ENCODE measurements at regions not wholly inside any gene's neighbourhood (a gene's known extent, or its start where the extent isn't known, plus 50 kb on each side); places are given as distances from the start of the nearest gene placed in this dataset.
"Not testable (repeated sequence)": the region's sequence is repeated elsewhere in the genome, so short reads cannot be mapped to it uniquely, and the experiment has no call there.

DNA sequence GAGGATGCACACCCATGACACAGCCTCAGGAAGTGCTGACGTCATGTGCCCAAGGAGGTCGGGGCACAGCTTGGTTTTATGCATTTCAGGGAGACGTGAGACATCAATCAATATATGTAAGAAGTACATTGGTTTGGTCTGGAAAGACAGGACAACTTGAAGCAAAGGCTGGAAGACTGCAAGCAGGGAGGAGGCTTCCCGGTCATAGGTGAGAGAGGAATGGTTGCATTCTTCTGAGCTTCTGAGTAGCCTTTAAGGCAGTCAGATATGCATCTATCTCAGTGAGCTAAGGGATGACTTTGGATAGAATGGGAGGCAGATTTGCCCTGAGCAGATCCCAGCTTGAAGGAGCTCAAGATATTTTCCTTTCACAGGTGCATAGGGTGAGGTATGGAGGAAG, 349.5 kb downstream of the TYW1 start:
- Histone ChIP-seq H3K4me1 (no peaks in the 10 kb centered on the region), H3K27ac (no peak overlapping the region), H3K9me3 (no peaks in the 10 kb centered on the region), H3K4me3 (no peak overlapping the region), H3K27me3 (no peaks in the 10 kb centered on the region), H3K36me3 (no peaks in the 10 kb centered on the region)
- intact Hi-C loops (cut with DNase I) = no loop called here
- TF ChIP-seq, protein P1, sequence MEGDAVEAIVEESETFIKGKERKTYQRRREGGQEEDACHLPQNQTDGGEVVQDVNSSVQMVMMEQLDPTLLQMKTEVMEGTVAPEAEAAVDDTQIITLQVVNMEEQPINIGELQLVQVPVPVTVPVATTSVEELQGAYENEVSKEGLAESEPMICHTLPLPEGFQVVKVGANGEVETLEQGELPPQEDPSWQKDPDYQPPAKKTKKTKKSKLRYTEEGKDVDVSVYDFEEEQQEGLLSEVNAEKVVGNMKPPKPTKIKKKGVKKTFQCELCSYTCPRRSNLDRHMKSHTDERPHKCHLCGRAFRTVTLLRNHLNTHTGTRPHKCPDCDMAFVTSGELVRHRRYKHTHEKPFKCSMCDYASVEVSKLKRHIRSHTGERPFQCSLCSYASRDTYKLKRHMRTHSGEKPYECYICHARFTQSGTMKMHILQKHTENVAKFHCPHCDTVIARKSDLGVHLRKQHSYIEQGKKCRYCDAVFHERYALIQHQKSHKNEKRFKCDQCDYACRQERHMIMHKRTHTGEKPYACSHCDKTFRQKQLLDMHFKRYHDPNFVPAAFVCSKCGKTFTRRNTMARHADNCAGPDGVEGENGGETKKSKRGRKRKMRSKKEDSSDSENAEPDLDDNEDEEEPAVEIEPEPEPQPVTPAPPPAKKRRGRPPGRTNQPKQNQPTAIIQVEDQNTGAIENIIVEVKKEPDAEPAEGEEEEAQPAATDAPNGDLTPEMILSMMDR (IDR thresholded peaks at IDR 0.05) = no peak
- no peak for TF ChIP-seq POLR2A (IDR thresholded peaks at IDR 0.05)
- ATAC-seq (no peak), DNase-seq (no peak)
- WGBS (ENCODE audit: insufficient coverage, low coverage, low lambda C conversion rate, missing lambda C conversion rate) = 82% methylated on average over 4 of the region's 4 CpGs

GRCh38 chr7:67346876-67347275, 350.2 kb downstream of the TYW1 start:
- H3K4me1 ChIP-seq = no peaks in the 10 kb centered on the region
- WGBS (ENCODE audit: insufficient coverage, low coverage, low lambda C conversion rate, missing lambda C conversion rate) = 80% methylated on average over 2 of the region's 4 CpGs
- DNase-seq (no peak), ATAC-seq (no peak)
- H3K36me3 ChIP-seq = no peaks in the 10 kb centered on the region
- no peaks in the 10 kb centered on the region for H3K27me3 ChIP-seq
- no peaks in the 10 kb centered on the region for H3K9me3 ChIP-seq
- H3K4me3 ChIP-seq = no peak overlapping the region
- intact Hi-C loops (cut with DNase I) = no loop called here
- TF ChIP-seq, protein P1 (IDR thresholded peaks at IDR 0.05) = no peak
- no peak for TF ChIP-seq POLR2A (IDR thresholded peaks at IDR 0.05)
- no peak overlapping the region for H3K27ac ChIP-seq

- no peaks in the 10 kb centered on the region for H3K27me3 ChIP-seq
- WGBS (ENCODE audit: insufficient coverage, low coverage, low lambda C conversion rate, missing lambda C conversion rate) = no CpG with 5 or more reads among the region's 7 CpGs
- no peak for ATAC-seq
- H3K27ac ChIP-seq = no peak overlapping the region
- peak in 1 of 3 donors; percentile 8 for DNase-seq
- H3K4me1 ChIP-seq = no peaks in the 10 kb centered on the region
- no peak for TF ChIP-seq POLR2A (IDR thresholded peaks at IDR 0.05)
- TF ChIP-seq, protein P1 (IDR thresholded peaks at IDR 0.05) = no peak
- H3K9me3 ChIP-seq = no peaks in the 10 kb centered on the region
- no peaks in the 10 kb centered on the region for H3K36me3 ChIP-seq
- H3K4me3 ChIP-seq = no peak overlapping the region
- intact Hi-C loops (cut with DNase I) = no loop called here
Measured at GRCh38 chr7:67348171-67348570, 351.5 kb downstream of the TYW1 start.

DNA sequence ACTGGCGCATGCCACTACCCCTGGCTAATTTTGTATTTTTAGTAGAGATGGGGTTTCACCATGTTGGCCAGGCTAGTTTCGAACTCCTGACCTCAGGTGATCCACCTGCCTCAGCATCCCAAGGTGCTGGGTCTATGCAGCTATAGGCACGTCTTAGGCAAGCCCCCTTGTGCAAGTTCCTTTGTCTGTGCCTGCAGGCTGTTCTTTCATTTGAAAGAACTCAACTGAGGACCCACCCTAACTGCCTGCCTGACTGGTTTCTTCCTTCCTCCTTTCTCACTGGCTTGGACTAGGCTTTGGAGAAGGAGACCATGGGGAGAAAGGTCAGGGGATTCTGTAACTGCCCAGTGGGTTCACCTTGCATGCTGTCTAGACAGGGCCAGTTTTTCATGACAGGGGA, 361.0 kb downstream of the TYW1 start:
- 86% methylated on average over 3 of the region's 3 CpGs for WGBS (ENCODE audit: insufficient coverage, low coverage, low lambda C conversion rate, missing lambda C conversion rate)
- intact Hi-C loops (cut with DNase I); H3K27me3 ChIP-seq; H3K9me3 ChIP-seq; H3K4me3 ChIP-seq; H3K36me3 ChIP-seq; H3K27ac ChIP-seq; ATAC-seq; H3K4me1 ChIP-seq: not testable (repeated sequence)
- DNase-seq = peak in 1 of 3 donors; percentile 8

DNA sequence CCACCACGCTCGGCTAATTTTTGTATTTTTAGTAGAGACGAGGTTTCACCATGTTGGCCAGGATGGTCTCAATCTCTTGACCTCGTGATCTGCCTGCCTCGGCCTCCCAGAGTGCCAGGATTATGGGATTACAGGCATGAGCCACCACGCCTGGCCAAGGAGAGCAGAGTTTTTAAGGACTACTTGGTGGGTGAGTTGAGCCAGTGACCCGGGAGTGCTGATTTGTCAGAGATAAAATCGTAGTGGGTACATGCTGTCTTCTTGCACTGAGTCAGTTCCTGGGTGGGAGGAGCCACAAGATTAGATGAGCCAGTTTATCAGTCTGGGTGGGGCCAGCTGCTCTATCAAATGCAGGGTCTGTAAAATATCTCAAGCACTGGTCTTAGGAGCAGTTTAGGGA, 361.7 kb downstream of the TYW1 start:
- H3K27ac ChIP-seq; H3K4me3 ChIP-seq; H3K27me3 ChIP-seq; H3K4me1 ChIP-seq; intact Hi-C loops (cut with DNase I); ATAC-seq; H3K36me3 ChIP-seq; H3K9me3 ChIP-seq: not testable (repeated sequence)
- DNase-seq = peak in 1 of 3 donors; percentile 8
- WGBS (ENCODE audit: insufficient coverage, low coverage, low lambda C conversion rate, missing lambda C conversion rate) = 50% methylated on average over 2 of the region's 8 CpGs

- H3K27ac ChIP-seq; H3K27me3 ChIP-seq; H3K4me1 ChIP-seq; intact Hi-C loops (cut with DNase I); H3K9me3 ChIP-seq; DNase-seq; H3K4me3 ChIP-seq; H3K36me3 ChIP-seq; ATAC-seq: not testable (repeated sequence)
- 93% methylated on average over 3 of the region's 3 CpGs for whole genome bisulfite sequencing (ENCODE audit: insufficient coverage, low coverage, low lambda C conversion rate, missing lambda C conversion rate)
Measured at GRCh38 chr7:67358738-67359137, 362.1 kb downstream of the TYW1 start.
